HG03175 (cell line): ENCODE measurements at regions not wholly inside any gene's neighbourhood (a gene's known extent, or its start where the extent isn't known, plus 50 kb on each side); places are given as distances from the start of the nearest gene placed in this dataset.

Experiments
- ATAC-seq: cut with Tn5 transposase; IDR thresholded peaks from one replicate; pipeline ENCODE4 v1.9.1; 2021; ENCODE audit warnings: mild to moderate bottlenecking, moderate library complexity; ENCODE audit not compliant: unreplicated experiment

GRCh38 chr16:77117707-77118106 is 73.3 kb upstream of the MON1B start:
- ATAC-seq = no peak

- ATAC-seq = no peak
These were observed 59.6 kb upstream of the MON1B start for GRCh38 chr16:77131398-77131797.

DNA sequence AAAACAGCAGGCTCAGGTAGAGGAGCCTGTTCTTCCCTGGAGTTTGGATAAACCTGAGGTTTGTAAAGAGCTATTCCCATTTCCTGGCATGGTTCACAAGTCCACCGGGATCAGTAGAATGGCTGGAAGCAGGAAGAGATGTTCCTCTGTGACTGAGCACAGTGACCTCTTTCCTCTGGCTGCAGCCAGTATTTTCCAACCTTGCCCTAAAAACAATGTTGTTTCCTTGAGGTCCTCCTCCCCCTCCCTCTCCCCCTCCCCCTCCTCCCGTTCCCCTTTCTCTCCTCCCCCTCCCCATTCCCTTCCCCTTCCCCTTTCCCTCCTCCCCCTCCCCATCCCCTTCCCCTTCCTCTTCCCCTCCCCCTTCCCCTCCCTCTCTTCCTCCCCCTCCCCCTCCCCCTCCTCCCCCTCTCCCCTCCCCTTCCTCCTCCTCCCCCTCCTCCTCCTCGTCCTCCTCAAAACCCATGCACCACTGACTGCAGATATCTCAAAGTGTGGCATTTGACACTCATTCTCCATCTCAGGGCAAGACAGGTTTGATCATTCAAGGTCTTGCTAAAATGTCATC is 58.9 kb upstream of the MON1B start:
- no peak for ATAC-seq

DNA sequence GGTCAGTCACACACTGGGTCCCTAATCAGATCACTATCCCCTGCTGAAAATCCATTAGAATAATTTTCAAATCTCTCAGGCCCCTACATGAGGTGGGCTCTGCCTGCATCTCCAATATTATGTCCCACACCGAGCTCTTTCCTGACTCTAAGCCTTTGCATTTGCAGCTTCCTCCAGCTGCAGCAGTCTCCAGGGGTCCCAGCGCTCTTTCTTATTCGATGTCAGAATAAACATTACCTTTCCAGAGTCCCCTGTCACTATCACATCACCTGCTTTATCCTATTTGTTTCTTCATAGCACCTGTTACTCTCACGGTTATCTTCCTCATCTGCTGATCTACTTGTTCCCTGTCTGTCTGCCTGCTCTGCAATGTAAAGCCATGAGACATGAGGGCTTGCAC is 57.3 kb upstream of the MON1B start:
- no peak for ATAC-seq

DNA sequence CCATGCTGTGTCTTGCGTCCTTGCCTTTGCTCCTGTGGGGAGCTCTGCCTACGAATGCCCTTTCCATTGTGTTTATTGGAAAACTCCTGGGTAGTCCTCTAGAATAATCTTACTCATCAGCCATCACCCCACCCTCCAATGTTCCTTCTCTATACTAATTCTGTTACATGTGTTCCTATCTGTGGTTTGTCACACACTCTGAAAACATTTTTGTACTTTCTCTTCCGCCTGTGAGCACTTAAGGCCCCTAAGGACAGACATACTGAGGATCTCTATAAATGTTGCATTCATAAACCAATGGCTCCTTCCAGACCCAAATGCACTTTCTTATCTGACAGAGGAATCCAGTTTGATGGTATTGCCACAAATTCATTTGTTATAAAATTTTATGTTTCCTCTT is 53.9 kb upstream of the MON1B start:
- ATAC-seq = no peak
